OCI-M1 (cell line): ENCODE measurements at regions not wholly inside any gene's neighbourhood (a gene's known extent, or its start where the extent isn't known, plus 50 kb on each side); places are given as distances from the start of the nearest gene placed in this dataset.

Source experiments
- DNase-seq: peaks from one replicate; lab custom pipeline; 2025; lab: John Stamatoyannopoulos, UW

DNA sequence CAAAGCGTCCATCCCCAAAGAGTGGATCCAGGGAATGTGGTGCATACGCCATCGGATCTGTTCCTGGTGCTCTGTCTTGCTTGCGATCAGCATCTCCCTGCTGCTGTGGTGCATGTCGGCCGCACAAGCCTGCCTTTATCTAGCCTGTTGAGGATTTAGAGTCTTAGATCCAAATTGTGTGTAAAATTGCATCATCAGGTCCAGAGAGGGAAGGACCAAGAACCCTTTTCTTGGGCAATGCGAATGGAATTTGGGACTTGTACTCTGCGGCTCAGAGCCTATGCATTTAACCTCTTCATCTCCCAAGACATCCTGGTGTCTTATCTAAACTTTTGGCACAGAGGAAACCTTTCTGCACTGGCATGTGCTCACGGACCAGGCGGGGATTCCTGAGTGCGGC, 1238.7 kb downstream of the TBC1D22A start:
- DNase-seq, result no peak

DNA sequence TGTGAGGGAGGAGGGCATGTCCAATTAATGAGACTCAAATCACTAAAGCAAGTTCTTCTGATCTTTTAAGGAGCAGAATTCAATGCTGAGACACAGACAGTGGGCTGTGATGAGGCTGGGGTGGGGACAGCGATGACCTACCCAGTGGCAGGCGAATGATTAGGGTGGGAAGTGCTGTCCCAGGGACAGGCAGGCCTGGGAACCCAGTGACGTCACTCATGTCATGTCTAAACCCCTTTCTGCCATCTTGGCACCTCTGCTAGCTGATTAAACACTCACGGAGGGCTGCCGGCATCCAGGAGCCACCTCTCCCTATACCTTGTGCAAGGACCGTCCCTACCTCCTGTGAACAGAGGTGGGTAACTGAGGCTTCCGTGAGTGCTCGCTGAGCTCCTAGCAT, 1235.2 kb downstream of the TBC1D22A start:
- no peak for DNase-seq

DNA sequence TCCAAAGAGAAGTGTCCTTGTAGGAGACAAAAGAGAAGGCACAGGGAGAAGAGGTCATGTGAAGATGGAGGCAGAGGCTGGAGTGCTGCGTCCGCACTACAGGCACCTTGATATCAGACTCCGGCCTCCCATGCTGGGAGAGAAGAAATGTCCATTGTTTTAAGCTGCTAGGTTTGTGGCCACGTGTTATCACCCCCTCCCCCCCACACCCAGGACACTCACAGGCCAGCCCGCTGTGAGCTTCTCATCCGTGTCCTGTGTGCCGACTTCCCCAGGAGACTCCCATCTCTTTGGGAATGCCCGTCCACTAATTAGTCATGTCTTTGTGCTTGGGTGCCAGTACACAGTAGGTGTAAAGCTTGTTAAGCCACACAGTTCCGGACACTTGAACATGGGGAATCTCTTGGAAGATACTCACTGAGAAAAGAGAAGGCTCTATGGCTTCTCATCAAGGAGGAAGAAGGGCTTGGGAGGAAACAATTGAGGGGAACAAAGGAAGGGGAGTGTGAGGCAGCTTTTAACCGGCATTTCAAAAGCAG, 1234.7 kb downstream of the TBC1D22A start:
- no peak for DNase-seq

DNA sequence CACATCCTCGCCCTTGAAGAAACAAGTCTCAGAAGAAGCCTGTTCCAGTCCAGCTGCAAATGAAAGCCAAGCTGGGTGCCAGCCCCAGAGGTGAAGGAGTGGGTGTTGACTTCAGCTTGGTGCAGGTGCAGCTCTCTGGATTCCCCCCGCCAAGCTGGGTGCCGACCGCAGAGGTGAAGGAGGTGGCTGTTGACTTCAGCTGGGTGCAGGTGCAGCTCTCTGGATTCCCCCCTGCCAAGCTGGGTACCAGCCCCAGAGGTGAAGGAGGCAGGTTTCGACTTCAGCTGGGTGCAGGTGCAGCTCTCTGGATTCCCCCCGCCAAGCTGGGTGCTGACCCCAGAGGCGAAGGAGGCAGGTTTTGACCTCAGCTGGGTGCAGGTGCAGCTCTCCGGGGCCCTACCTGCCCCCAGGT, 1234.0 kb downstream of the TBC1D22A start:
- no peak for DNase-seq

DNA sequence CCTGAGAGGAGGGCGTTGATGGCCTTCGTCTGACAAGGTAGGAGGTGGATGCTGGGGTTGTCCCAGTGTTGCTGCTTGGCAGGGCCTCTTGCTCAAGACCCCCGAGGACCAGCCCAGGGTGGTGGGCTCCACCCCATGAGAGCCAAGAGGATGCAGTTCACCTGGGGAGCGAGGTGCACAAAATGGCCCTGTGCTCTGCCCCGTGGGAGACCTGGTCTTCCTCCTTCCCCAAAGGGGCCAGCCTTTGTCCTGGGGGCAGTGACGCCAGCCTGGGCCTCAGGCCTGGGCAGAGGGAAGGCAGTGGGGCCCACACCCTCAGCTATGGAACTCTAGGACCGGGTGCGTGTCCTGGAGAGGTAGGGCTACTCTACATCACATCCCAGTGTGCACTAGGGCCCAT, 1233.3 kb downstream of the TBC1D22A start:
- no peak for DNase-seq

DNA sequence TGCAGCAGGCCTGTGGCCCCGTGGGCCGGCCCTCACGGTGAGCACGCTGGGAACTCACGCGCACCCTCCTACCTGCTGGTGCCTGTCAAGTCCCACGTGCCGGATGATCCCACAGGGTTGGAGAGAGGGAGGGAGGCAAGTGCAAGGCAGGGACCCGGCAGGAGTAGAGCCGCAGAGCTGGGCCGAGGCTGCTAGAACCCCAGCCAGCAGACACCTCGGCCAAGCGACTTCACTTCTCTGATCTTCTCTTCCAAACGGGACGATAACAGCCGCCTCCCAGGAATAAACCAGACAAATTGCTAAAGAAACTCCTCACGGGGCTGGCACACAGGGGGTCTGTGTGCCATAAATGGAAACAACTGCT, 1232.8 kb downstream of the TBC1D22A start:
- no peak for DNase-seq

DNA sequence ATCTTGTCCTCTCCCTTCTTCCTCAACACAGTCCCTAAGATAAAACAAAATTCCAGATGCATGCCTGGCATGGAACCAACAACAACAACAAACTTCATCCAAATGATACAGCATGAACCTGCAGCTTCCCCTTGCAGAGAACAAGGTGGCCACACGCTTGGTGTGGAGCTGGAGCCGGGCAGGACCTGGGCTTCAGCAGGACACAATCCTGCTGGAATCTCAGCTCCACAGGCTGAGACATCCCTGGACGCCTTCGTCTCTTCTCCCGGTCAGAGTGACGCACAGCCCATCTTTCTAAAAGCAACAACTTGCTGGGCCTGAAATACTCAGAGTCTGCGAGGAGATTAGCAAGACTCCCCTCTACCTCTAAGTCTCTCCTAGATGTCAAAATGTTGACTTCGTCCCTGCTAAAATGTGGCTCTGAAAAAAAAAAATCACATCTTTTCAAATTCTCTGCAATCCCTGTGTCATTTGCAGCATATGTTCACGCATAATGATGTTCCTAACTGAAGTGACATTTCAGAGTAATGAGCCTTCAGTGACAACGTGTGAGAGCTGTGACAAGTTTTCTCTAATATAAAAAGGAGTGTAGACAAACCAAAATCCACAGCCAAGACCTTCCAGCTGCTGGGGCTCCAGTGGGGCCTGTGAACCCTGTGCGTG, 1232.3 kb downstream of the TBC1D22A start:
- DNase-seq, result no peak

DNA sequence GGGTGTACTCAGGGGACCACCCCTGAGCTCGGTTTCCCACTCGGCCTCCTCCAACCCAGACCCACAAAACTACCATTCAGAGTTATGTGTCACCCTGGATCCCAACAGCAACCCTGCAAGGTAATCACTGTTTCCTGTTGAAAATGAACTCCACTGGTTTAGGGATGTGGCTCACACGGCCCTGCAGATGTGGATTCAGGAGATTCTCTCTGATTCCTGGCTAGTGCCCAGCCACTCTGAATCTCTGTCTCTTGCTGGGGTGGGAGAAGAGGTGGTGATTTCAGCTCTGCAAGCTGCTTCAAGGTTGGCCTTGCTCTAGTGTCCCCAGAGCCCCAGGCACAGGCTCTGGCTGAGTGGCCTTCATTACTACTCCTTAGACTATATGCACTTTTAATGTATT, 1231.6 kb downstream of the TBC1D22A start:
- no peak for DNase-seq

DNA sequence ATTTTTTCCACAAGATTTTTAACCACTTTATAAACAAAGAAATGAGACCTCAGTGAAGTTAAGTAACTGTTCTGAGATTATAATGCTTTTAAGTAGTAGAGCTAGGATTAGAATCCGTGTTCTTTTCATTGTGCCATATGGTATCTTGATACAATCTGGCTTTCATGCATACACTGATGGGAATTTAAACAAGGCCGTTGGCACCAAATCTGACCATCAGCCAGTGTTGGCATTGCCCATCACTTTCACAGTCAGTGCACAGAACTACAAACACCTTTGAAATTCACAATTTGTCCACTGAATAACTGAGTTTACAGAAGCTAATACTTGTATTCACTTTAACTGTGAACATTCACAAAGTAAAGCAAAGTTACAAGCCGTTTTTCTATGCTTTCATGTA, 1228.0 kb downstream of the TBC1D22A start:
- no peak for DNase-seq

DNA sequence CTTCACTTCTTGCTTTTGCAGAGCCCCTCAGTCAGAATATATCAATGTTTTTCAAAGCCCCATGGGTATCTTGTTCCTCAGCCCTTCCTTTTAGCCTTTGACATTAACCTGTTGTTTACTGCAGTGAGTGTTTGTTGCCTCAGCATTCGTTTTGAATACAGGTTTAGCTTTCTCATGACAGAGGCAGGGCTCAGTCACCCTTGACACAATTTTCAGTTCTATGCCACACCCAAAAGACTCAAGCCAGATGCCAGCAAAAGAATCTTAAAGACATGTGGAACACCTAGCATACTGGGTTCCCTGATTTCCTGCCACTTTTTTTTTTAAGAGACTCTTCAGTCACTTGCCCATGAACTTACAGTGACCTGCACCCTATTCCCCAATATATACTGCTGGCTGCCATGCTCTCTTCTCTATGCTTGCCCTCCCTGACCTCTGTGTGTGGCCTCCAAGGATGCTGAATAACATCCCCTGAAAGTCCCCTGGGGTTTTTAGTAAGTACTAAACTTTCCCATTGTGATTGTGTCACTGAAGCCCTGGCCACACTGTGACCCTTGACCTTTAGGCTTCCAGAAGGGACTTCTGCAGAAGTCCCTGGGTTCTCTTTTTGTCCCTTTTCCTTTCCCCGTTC, 1225.5 kb downstream of the TBC1D22A start:
- no peak for DNase-seq

DNA sequence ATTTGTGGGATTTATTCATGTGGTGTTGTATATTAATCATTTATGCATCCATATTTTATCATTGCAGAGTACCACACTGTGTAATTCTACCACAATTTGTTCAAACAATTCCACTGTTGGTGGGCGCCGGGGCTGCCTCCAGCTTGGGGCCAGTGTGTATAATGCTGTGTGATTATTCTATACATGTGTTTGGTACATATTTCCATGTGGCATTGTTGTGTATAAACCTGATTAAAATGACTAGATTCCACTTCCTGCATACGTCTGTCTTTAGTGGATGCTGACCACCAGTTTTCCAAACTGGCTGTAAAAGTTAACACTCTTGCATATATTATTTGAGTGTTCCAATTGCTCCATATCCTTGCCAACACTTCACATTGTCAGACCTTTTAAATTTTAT, 1213.8 kb downstream of the TBC1D22A start:
- no peak for DNase-seq

DNA sequence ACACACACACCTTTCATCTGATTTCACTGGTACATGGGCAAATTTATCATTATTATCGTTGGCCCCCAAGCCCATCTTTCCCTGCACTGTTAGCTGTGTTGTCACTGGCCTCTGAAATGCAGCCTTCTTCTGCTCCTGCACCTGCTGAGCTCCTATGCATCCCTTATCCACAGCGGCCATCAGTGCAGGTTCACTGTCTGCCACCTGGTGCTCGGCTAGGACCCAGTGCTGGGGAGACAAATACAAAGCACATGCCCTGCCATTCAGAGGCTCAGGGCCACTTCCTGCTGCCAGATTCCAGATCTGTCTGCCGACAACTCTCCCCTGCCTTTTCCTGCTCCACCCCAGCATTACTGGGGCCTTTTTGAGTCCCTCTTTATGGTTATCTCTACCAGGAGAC, 1205.4 kb downstream of the TBC1D22A start:
- DNase-seq, result no peak

DNA sequence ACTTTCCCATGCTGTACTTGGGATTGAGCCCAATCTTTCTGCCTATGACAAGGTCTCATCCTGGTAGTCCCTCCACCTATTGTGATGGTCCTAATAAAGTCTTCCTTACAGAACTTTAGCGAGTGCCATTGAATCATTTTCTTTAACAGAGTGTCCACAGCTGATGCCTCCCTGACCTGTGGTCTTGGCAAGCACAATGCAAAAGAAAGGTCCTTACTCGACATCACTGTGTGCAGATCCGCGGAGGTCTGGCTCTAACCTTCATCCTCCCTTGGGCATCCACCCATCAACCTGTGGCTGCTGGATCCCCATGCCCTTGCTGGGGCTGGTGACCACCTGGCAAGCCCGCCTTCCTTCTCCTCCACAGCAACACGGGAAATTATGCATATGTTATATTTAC, 1203.9 kb downstream of the TBC1D22A start:
- DNase-seq, result no peak

DNA sequence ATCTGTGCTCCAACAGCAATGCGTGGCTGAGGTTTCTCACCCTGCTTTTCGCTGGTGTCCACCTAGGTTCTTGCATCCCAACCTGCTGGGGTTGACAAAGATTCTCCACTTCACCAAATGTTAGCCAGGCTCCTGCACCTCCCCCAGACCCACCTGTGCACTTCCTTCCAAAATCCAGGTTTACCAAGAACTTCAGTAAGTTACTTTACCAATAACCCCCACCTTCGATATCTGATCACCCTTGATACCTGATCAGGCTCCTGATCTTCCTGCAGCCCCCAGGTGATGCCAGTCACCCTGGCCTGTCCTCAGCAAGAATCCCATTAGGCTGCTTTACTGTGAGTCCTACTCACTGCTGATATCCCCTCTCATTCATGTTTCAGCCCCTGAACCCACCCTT, 1203.4 kb downstream of the TBC1D22A start:
- DNase-seq, result no peak

DNA sequence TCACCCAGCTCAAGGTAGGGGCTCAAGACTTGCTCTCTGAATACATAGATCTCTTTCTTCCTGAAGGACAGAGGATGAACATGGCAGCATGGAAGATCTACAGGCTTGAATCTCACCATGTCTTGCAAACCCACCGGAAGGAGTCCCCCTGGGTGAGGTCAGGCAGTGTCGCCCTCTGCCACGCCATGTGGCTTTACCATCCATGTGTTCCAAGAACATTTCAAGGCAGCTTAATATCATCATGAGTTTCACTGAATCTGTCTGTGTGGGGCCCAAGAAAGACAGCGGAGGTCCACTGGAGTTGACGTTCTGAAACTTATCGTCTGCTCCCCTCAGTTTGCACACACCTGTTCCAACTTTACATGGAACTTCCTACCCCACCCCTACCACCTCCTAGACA, 1202.6 kb downstream of the TBC1D22A start:
- DNase-seq, result no peak

DNA sequence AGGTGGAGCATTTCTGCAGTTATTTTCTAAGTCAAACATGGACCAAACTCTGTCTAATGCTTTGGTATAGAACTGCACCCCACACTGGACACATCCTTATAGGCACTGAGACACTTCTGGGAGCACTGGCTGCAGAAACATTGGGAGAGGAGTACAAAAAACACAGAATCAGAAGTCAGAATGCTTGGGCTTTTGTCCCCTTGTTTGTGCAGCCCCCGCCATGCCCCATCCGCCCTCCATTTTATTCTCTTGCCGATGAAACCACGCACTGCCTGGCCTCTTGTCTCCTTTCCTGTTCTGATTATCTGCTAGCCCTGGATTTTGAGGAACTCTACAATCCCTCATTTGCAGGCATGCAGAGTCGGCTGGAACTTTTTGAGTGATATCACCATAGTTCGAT, 1201.2 kb downstream of the TBC1D22A start:
- DNase-seq, result no peak

DNA sequence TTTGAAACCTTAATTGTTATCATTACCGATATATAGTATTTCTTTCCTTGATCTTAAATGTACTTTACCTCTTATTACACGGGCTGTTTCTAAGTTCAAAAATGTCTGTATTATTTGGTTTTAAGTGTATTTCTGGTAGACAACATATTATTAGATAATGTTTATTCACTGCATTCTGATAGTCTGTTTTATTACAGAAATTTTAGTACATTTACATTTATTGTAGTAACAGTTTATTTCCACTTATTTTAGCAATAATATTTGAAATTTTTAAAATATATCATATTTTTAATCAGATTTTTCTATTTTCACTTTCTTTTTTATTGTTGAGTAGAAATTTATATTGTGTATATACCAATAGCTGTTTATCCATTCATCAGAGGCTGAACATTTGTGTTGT, 1195.2 kb downstream of the TBC1D22A start:
- no peak for DNase-seq

DNA sequence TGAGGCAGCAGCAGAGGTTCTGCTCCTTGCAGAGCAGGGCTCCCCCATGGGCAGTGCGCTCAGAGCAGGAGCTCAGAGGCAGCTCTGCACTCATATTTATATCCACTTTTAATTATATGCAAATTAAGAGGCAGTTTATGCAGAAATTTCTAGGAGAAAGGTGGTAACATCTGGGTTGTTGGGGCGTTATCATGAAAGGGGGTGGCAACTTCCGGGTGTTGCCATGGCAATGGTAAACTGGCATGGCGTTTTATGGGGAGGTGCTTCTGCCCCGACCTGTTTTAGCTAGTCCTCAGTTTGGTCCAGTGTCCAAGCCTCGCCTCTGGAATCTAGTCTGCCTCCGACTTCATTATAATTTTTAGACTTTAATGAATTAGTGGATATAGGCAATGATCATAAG, 1191.7 kb downstream of the TBC1D22A start:
- no peak for DNase-seq

DNA sequence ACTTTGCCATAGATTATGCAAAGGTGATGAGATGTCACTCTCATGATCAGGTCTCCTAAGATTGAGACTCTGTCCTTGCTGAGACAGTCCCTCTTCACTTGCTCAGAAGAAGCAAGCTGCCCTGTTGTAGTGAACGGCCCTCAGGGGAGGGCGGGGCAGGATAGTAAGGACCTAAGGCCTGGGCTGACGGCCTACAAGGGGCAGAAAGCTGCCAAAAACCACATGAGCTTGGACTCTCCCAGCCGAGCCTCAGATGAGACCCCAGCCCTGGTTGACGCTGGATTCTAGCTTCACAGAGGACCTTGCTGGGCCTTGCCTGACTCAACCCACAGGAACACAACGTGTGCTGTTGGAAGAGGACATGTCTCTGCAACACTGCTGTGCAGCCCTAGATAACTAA, 1182.5 kb downstream of the TBC1D22A start:
- no peak for DNase-seq

DNA sequence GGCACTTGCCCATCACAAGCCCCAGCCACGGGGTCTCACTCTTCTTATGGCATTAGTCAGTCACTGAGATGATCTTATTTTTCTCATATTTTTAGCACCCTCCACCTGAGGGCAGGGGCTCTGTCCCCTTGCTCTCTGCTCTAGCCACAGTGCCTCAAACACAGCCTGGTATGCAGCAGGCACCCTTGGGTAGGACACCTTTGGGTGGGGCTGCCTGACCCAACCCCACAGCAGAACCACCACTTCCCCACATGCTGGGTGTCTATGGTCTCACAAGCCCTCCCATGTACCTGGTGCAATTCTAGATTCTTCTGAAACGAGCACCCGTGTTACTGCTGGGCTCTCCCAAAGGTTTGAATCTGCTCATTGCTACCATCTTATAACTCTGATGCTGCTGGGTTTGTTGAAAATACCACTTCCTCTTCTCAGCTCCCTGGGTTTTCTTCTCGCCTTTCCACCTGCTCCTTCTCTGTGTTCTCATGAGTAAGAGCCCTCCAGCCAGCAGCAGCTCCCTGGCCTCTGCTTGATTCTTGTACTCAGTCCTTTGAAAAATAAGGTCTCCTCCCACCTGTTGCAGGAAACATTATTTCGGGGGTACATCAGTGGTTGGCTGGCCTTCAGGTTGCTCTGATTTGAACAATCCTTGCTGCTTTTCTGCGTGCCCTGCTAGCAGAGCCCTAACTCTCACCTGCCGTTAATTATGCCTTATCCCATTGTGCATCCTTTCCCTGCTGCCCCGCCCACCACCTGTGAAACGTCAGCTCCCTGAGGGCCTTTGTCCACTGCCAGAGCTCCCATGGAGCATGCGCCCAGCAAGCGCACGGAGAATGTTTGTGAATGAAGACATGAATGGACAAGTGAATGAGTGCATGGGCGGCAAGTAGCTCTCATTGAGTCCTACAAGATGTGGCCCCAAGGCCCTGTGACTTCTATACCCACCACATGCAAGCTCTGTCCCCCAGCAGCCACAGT, 1181.6 kb downstream of the TBC1D22A start:
- no peak for DNase-seq

DNA sequence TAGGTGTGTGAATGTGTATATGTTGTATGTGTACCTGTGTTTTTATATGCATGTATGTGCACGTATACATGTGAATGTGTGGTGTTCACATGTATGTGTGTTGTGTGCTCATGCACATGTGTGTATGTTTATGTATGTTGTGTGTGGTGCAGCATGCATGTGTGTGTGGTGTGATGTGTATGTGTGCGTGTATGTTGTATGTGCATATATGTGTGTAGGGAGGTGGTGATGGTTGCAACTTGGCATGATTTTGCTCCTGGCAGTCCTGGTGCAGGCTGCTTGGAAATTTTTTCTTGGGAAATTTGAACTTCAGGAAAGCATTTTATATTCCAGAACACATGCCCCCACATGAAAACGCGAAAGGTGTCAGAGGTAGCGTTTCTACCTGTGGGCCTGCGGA, 1177.8 kb downstream of the TBC1D22A start:
- no peak for DNase-seq

DNA sequence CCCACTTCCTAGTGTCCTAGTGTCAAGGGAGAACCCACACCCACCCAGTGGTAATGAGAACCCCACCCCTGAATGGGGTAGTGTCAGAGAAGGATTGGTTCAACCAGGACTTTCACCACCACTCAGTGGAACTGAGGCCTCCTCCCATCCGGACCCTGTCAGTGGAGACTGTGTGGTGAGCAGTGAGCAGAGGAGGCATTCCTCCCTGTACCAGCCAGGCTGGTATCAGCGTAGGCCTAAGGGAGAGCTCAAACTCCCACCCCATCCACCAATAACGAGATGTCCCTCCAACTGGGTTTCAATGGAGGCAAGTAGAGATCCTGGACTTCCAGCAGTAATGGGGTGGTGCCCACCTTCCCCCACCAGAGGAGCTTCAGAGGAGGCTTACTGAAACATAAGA, 1171.4 kb downstream of the TBC1D22A start:
- DNase-seq, result no peak

DNA sequence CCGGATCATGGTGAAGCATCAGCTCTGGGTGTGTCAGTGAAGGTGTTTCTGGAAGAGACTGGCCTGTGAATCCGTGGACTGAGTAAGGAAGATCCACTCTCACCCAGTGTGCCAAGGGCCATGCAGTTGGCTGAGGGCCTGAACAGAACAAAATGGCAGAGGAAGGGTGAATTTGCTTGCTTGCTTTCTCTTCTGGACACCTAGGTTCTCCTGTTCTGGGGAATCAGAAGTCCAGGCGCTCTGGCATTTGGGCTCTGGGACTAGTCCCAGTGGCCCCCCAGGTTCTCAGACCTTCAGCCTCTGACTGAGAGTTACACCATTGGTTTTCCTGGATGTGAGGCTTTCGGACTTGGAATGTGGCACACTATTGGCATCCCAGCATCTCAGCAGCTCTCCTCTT, 1170.8 kb downstream of the TBC1D22A start:
- DNase-seq, result no peak
